Sigmoid colon (tissue), 6 donors: ENCODE measurements at regions not wholly inside any gene's neighbourhood (a gene's known extent, or its start where the extent isn't known, plus 50 kb on each side); places are given as distances from the start of the nearest gene placed in this dataset.

Experiments used
- DNase-seq: peaks from one replicate; pipeline ENCODE4 v3.0.0-alpha.2; 2019
- H3K27ac ChIP-seq, 4 donors: fragments of 200-600 bp; sonication (generic); one replicate each; pipeline ENCODE4 v1.5.1; 2016 to 2019; ENCODE audit warnings: mild to moderate bottlenecking in 1 of 4
- H3K27me3 ChIP-seq, 3 donors: fragments of 200-600 bp; sonication (generic); one replicate each; pipeline ENCODE4 v1.5.1; 2019; ENCODE audit warnings: mild to moderate bottlenecking in 1 of 3
- H3K36me3 ChIP-seq, 4 donors: fragments of 200-600 bp; sonication (generic); one replicate each; pipeline ENCODE4 v1.5.1; 2016 to 2019
- H3K4me1 ChIP-seq, 4 donors: fragments of 200-600 bp; sonication (generic); one replicate each; pipeline ENCODE4 v1.5.1; 2017 to 2019
- H3K4me3 ChIP-seq, 4 donors: fragments of 200-600 bp; sonication (generic); one replicate each; pipeline ENCODE4 v1.5.1; 2017 to 2019; ENCODE audit warnings: mild to moderate bottlenecking in 2 of 4, moderate library complexity in 1 of 4
- H3K9me3 ChIP-seq, 4 donors: fragments of 200-600 bp in 3 of 4; sonication (generic) in 3 of 4; one replicate each; pipeline versions ENCODE4 v1.5.1 to v1.6.1; 2013 to 2019
- CTCF ChIP-seq, 4 experiments: fragments of 450-650 bp in 3 of 4; fragments of 200-600 bp in 1 of 4; IDR thresholded peaks; one replicate each; pipeline ENCODE4 v1.5.1; 2016 to 2019; ENCODE audit warnings: antibody characterized with exemption in 4 of 4, mild to moderate bottlenecking in 3 of 4, moderate library complexity in 2 of 4
- EP300 ChIP-seq, 4 donors: sonication (generic); formaldehyde crosslinking; IDR thresholded peaks; one replicate each; pipeline ENCODE4 v1.6.1; 2017; ENCODE audit warnings: antibody characterized with exemption in 4 of 4
- POLR2A ChIP-seq, 2 donors: fragments of 450-650 bp; IDR thresholded peaks; one replicate each; pipeline ENCODE4 v1.6.1; 2016; ENCODE audit warnings: antibody characterized with exemption in 2 of 2, mild to moderate bottlenecking in 2 of 2, moderate library complexity in 2 of 2
- POLR2AphosphoS5 ChIP-seq, 4 donors: sonication (generic); formaldehyde crosslinking; IDR thresholded peaks; one replicate each; pipeline ENCODE4 v1.6.1; 2017; ENCODE audit warnings: antibody characterized with exemption in 4 of 4
- whole genome bisulfite sequencing, 2 donors: extraction: QIAGEN DNeasy Blood & Tissue Kit; methylation state at CpG; one replicate each; pipeline ENCODE4 v1.1.7; 2013; 5-methylcytosine and 5-hydroxymethylcytosine counted together
- intact Hi-C: fragments of 100-400 bp; cut with DNase I; formaldehyde crosslinking; loops from one replicate; pipeline ENCODE4 v1.15.1; 2023
- donor health status: healthy with polysubstance abuse.
- donor health status: healthy.

GRCh38 chr2:6080932-6081753, 389.0 kb downstream of the SOX11 start:
- 72 to 84% methylated on average over 22 of the region's 22 CpGs for WGBS, 2 donors
- no peak for DNase-seq
- Histone ChIP-seq H3K4me3 (peak overlapping the region in 1 of 4 donors; percentile 13), H3K4me1 (peaks cover 0 to 12% (median 0%) of the 10 kb centered on the region in 4 donors), H3K36me3 (no peaks in the 10 kb centered on the region), H3K9me3 (no peaks in the 10 kb centered on the region), H3K27ac (no peak overlapping the region), H3K27me3 (no peaks in the 10 kb centered on the region)
- TF ChIP-seq POLR2A (IDR thresholded peaks at IDR 0.05), result no peak
- TF ChIP-seq EP300 (IDR thresholded peaks at IDR 0.05), result no peak
- no peak for TF ChIP-seq POLR2AphosphoS5 (IDR thresholded peaks at IDR 0.05)
- no peak for TF ChIP-seq CTCF (IDR thresholded peaks at IDR 0.05)
- intact Hi-C loops, result no loop called here

GRCh38 chr2:6081955-6082624, 389.9 kb downstream of the SOX11 start:
- WGBS, 2 donors, result 88% methylated on average over 5 of the region's 5 CpGs
- intact Hi-C loops, result no loop called here
- TF ChIP-seq EP300 (IDR thresholded peaks at IDR 0.05) (no peak), CTCF (IDR thresholded peaks at IDR 0.05) (no peak), POLR2AphosphoS5 (IDR thresholded peaks at IDR 0.05) (no peak), POLR2A (IDR thresholded peaks at IDR 0.05) (no peak)
- DNase-seq, result no peak
- Histone ChIP-seq H3K9me3 (no peaks in the 10 kb centered on the region), H3K4me3 (no peak overlapping the region), H3K36me3 (no peaks in the 10 kb centered on the region), H3K27ac (no peak overlapping the region), H3K4me1 (peaks cover 0 to 12% (median 0%) of the 10 kb centered on the region in 4 donors), H3K27me3 (no peaks in the 10 kb centered on the region)

- H3K4me1 ChIP-seq, result peaks cover 0 to 12% (median 0%) of the 10 kb centered on the region in 4 donors
- no peak for TF ChIP-seq POLR2A (IDR thresholded peaks at IDR 0.05)
- no peak for TF ChIP-seq EP300 (IDR thresholded peaks at IDR 0.05)
- TF ChIP-seq CTCF (IDR thresholded peaks at IDR 0.05), result no peak
- TF ChIP-seq POLR2AphosphoS5 (IDR thresholded peaks at IDR 0.05), result no peak
- intact Hi-C loops, result no loop called here
- DNase-seq, result no peak
- no peaks in the 10 kb centered on the region for H3K9me3 ChIP-seq
- H3K36me3 ChIP-seq, result no peaks in the 10 kb centered on the region
- no peak overlapping the region for H3K27ac ChIP-seq
- no peak overlapping the region for H3K4me3 ChIP-seq
- no peaks in the 10 kb centered on the region for H3K27me3 ChIP-seq
These were observed 390.4 kb downstream of the SOX11 start for GRCh38 chr2:6082625-6083018.

- no peaks in the 10 kb centered on the region for H3K9me3 ChIP-seq
- peaks cover 0 to 12% (median 0%) of the 10 kb centered on the region in 4 donors for H3K4me1 ChIP-seq
- intact Hi-C loops, result no loop called here
- no peak overlapping the region for H3K27ac ChIP-seq
- no peak for TF ChIP-seq CTCF (IDR thresholded peaks at IDR 0.05)
- no peak for TF ChIP-seq POLR2AphosphoS5 (IDR thresholded peaks at IDR 0.05)
- no peak for TF ChIP-seq EP300 (IDR thresholded peaks at IDR 0.05)
- TF ChIP-seq POLR2A (IDR thresholded peaks at IDR 0.05), result no peak
- H3K4me3 ChIP-seq, result no peak overlapping the region
- 85 to 88% methylated on average over 2 of the region's 2 CpGs for WGBS, 2 donors
- DNase-seq, result no peak
- H3K27me3 ChIP-seq, result no peaks in the 10 kb centered on the region
- H3K36me3 ChIP-seq, result no peaks in the 10 kb centered on the region
These were observed 391.0 kb downstream of the SOX11 start for GRCh38 chr2:6083136-6083535.
